ENCODE measurements at regions not wholly inside any gene's neighbourhood (a gene's known extent, or its start where the extent isn't known, plus 50 kb on each side); places are given as distances from the start of the nearest gene placed in this dataset.

GRCh38 chr10:4766454-4766853, 59.6 kb upstream of the AKR1E2 start:
- H3K27me3 ChIP-seq (ENCODE audit: insufficient read depth, low read length, poor library complexity), result no peaks in the 10 kb centered on the region
- H3K9ac ChIP-seq (ENCODE audit: low read depth, low read length), result no peak overlapping the region
- no peaks in the 10 kb centered on the region for H4K20me1 ChIP-seq (ENCODE audit: insufficient read depth, low read length)
- ATAC-seq (ENCODE audit: insufficient read depth, low read depth) (peak; percentile 35; the same call in 2 of the 3 replicates), DNase-seq (peak; percentile 17)
- no peak for TF ChIP-seq CTCF (IDR thresholded peaks at IDR 0.05; ENCODE audit: borderline replicate concordance, extremely low read depth, low read length, poor library complexity, severe bottlenecking)
- no peak for TF ChIP-seq EZH2 (IDR thresholded peaks at IDR 0.05; ENCODE audit: borderline replicate concordance, low read depth, low read length, severe bottlenecking)
- H3K9me3 ChIP-seq (ENCODE audit: insufficient read depth, low read length, severe bottlenecking), result no peaks in the 10 kb centered on the region
- H3K79me2 ChIP-seq (ENCODE audit: insufficient read depth, low read length), result no peaks in the 10 kb centered on the region
- H3K4me2 ChIP-seq (ENCODE audit: insufficient read depth, low read length), result no peak overlapping the region
- H2AFZ ChIP-seq (ENCODE audit: low read depth, low read length), result no peak overlapping the region
- H3K27ac ChIP-seq (ENCODE audit: low read length), result no peak overlapping the region
- H3K4me1 ChIP-seq (ENCODE audit: insufficient read depth, low read length), result peaks cover 6% of the 10 kb centered on the region; the same call in 1 of the 2 replicates
- H3K4me3 ChIP-seq (ENCODE audit: low read depth in 1 of 2, low read length in 2 of 2), result no peak overlapping the region
- no peaks in the 10 kb centered on the region for H3K36me3 ChIP-seq (ENCODE audit: insufficient read depth, low read length)

GRCh38 chr10:4765428-4765827, 60.6 kb upstream of the AKR1E2 start:
- Histone ChIP-seq H3K4me3 (ENCODE audit: low read depth in 1 of 2, low read length in 2 of 2) (no peak overlapping the region), H3K9me3 (ENCODE audit: insufficient read depth, low read length, severe bottlenecking) (no peaks in the 10 kb centered on the region), H3K4me2 (ENCODE audit: insufficient read depth, low read length) (no peak overlapping the region), H3K27ac (ENCODE audit: low read length) (no peak overlapping the region), H3K9ac (ENCODE audit: low read depth, low read length) (no peak overlapping the region), H3K27me3 (ENCODE audit: insufficient read depth, low read length, poor library complexity) (no peaks in the 10 kb centered on the region), H3K79me2 (ENCODE audit: insufficient read depth, low read length) (no peaks in the 10 kb centered on the region), H3K36me3 (ENCODE audit: insufficient read depth, low read length) (no peaks in the 10 kb centered on the region), H2AFZ (ENCODE audit: low read depth, low read length) (no peak overlapping the region), H4K20me1 (ENCODE audit: insufficient read depth, low read length) (no peaks in the 10 kb centered on the region), H3K4me1 (ENCODE audit: insufficient read depth, low read length) (peaks cover 6% of the 10 kb centered on the region; the same call in 1 of the 2 replicates)
- DNase-seq (no peak), ATAC-seq (ENCODE audit: insufficient read depth, low read depth) (no peak)
- TF ChIP-seq CTCF (IDR thresholded peaks at IDR 0.05; ENCODE audit: borderline replicate concordance, extremely low read depth, low read length, poor library complexity, severe bottlenecking), result no peak
- TF ChIP-seq EZH2 (IDR thresholded peaks at IDR 0.05; ENCODE audit: borderline replicate concordance, low read depth, low read length, severe bottlenecking), result no peak

- no peaks in the 10 kb centered on the region for H3K79me2 ChIP-seq (ENCODE audit: insufficient read depth, low read length)
- no peak for TF ChIP-seq EZH2 (IDR thresholded peaks at IDR 0.05; ENCODE audit: borderline replicate concordance, low read depth, low read length, severe bottlenecking)
- no peak for TF ChIP-seq CTCF (IDR thresholded peaks at IDR 0.05; ENCODE audit: borderline replicate concordance, extremely low read depth, low read length, poor library complexity, severe bottlenecking)
- no peak for DNase-seq
- no peak overlapping the region for H3K9ac ChIP-seq (ENCODE audit: low read depth, low read length)
- no peak overlapping the region for H3K4me2 ChIP-seq (ENCODE audit: insufficient read depth, low read length)
- H3K36me3 ChIP-seq (ENCODE audit: insufficient read depth, low read length), result no peaks in the 10 kb centered on the region
- no peak overlapping the region for H3K27ac ChIP-seq (ENCODE audit: low read length)
- ATAC-seq (ENCODE audit: insufficient read depth, low read depth), result no peak
- peaks cover 6% of the 10 kb centered on the region; the same call in 1 of the 2 replicates for H3K4me1 ChIP-seq (ENCODE audit: insufficient read depth, low read length)
- no peak overlapping the region for H2AFZ ChIP-seq (ENCODE audit: low read depth, low read length)
- H4K20me1 ChIP-seq (ENCODE audit: insufficient read depth, low read length), result no peaks in the 10 kb centered on the region
- no peaks in the 10 kb centered on the region for H3K27me3 ChIP-seq (ENCODE audit: insufficient read depth, low read length, poor library complexity)
- H3K9me3 ChIP-seq (ENCODE audit: insufficient read depth, low read length, severe bottlenecking), result no peaks in the 10 kb centered on the region
- no peak overlapping the region for H3K4me3 ChIP-seq (ENCODE audit: low read depth in 1 of 2, low read length in 2 of 2)
These were observed 62.0 kb upstream of the AKR1E2 start for GRCh38 chr10:4763960-4764428.

- no peak overlapping the region for H3K9ac ChIP-seq (ENCODE audit: low read depth, low read length)
These were observed 62.5 kb upstream of the AKR1E2 start for GRCh38 chr10:4763513-4763912.

More at GRCh38 chr10:4763513-4763912, 62.5 kb upstream of the AKR1E2 start:
- DNase-seq, result no peak
- Histone ChIP-seq H3K36me3 (ENCODE audit: insufficient read depth, low read length) (no peaks in the 10 kb centered on the region), H4K20me1 (ENCODE audit: insufficient read depth, low read length) (no peaks in the 10 kb centered on the region), H3K4me3 (ENCODE audit: low read depth in 1 of 2, low read length in 2 of 2) (no peak overlapping the region), H3K4me1 (ENCODE audit: insufficient read depth, low read length) (peaks cover 6% of the 10 kb centered on the region; the same call in 1 of the 2 replicates), H3K4me2 (ENCODE audit: insufficient read depth, low read length) (no peak overlapping the region), H3K79me2 (ENCODE audit: insufficient read depth, low read length) (no peaks in the 10 kb centered on the region), H3K27me3 (ENCODE audit: insufficient read depth, low read length, poor library complexity) (no peaks in the 10 kb centered on the region), H3K9me3 (ENCODE audit: insufficient read depth, low read length, severe bottlenecking) (no peaks in the 10 kb centered on the region), H3K27ac (ENCODE audit: low read length) (no peak overlapping the region), H2AFZ (ENCODE audit: low read depth, low read length) (no peak overlapping the region)
- no peak for TF ChIP-seq CTCF (IDR thresholded peaks at IDR 0.05; ENCODE audit: borderline replicate concordance, extremely low read depth, low read length, poor library complexity, severe bottlenecking)
- TF ChIP-seq EZH2 (IDR thresholded peaks at IDR 0.05; ENCODE audit: borderline replicate concordance, low read depth, low read length, severe bottlenecking), result no peak
- no peak for ATAC-seq (ENCODE audit: insufficient read depth, low read depth)

Data from DND-41 (cell line).